IMR-90 (cell line): ENCODE measurements at regions not wholly inside any gene's neighbourhood (a gene's known extent, or its start where the extent isn't known, plus 50 kb on each side); places are given as distances from the start of the nearest gene placed in this dataset.
A peak's percentile ranks its signal among the peaks of the same experiment; 100 is the strongest.

Source experiments
- BHLHE40 ChIP-seq: fragments of 150-350 bp; IDR thresholded peaks from 2 replicates; pipeline ENCODE4 v1.6.1; 2016; ENCODE audit warnings: mild to moderate bottlenecking, low read depth, low read length
- CEBPB ChIP-seq: IDR thresholded peaks from 2 replicates; pipeline ENCODE4 v1.6.1; 2012; ENCODE audit warnings: low read depth, low read length, improper control_type of control experiment
- CHD1 ChIP-seq: IDR thresholded peaks from 2 replicates; pipeline ENCODE4 v1.6.1; 2012; ENCODE audit warnings: low read depth, low read length, improper control_type of control experiment
- FOS ChIP-seq: fragments of 150-350 bp; IDR thresholded peaks from 2 replicates; pipeline ENCODE4 v1.6.1; 2016; ENCODE audit warnings: low read depth, low read length
- MAFK ChIP-seq: IDR thresholded peaks from 2 replicates; pipeline ENCODE4 v1.6.1; 2012; ENCODE audit warnings: low read depth, low read length, improper control_type of control experiment
- NFE2L2 ChIP-seq: fragments of 150-350 bp; IDR thresholded peaks from 2 replicates; pipeline ENCODE4 v1.6.1; 2016; ENCODE audit warnings: low read depth, mild to moderate bottlenecking, low read length
- POLR2A ChIP-seq: IDR thresholded peaks from 2 replicates; pipeline ENCODE4 v1.6.1; 2012; ENCODE audit warnings: mild to moderate bottlenecking, low read depth, low read length
- RAD21 ChIP-seq: IDR thresholded peaks from 2 replicates; pipeline ENCODE4 v1.6.1; 2012; ENCODE audit warnings: low read length, improper control_type of control experiment
- RCOR1 ChIP-seq: IDR thresholded peaks from 2 replicates; pipeline ENCODE4 v1.6.1; 2012; ENCODE audit warnings: mild to moderate bottlenecking, low read length, improper control_type of control experiment; ENCODE audit not compliant: insufficient replicate concordance
- RFX5 ChIP-seq: IDR thresholded peaks from 2 replicates; pipeline ENCODE4 v1.8.0; 2012; ENCODE audit warnings: low read depth, mild to moderate bottlenecking, low read length, moderate library complexity
- SMC3 ChIP-seq: fragments of 150-350 bp; IDR thresholded peaks from 2 replicates; pipeline ENCODE4 v1.6.1; 2016; ENCODE audit warnings: low read depth, mild to moderate bottlenecking, antibody characterized with exemption, low read length, moderate library complexity
- TF ChIP-seq, protein P1 (sequence below): conservative IDR thresholded peaks from 2 replicates; pipeline ENCODE4 v1.5.1; 2012; ENCODE audit warnings: mild to moderate bottlenecking, low read depth, low read length, improper control_type of control experiment
- TF ChIP-seq, protein P2 (sequence below): fragments of 150-350 bp; IDR thresholded peaks from 2 replicates; pipeline ENCODE4 v1.6.1; 2016; ENCODE audit warnings: low read depth, mild to moderate bottlenecking, low read length, moderate library complexity, borderline replicate concordance

DNA sequence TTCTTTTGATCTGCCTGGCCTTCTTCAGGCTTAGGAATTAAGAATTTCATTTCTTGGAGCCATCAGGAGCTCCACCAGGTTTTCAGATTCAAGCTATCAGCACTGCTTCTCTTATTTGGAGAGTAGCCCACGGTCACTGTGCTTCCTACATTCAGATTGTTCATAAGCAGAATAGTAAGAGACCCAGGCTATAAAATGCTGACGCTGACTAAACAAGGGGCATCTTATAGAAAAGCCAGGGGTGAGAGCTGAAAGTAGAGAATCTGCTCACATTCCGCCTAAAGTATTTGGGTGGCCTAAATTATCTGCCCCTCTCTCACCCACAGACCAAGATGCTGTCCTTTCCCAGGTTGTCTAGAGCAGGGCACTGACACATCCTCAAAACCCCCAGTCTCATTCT, 120.3 kb upstream of the SULT1C3 start:
- TF ChIP-seq, protein P1, sequence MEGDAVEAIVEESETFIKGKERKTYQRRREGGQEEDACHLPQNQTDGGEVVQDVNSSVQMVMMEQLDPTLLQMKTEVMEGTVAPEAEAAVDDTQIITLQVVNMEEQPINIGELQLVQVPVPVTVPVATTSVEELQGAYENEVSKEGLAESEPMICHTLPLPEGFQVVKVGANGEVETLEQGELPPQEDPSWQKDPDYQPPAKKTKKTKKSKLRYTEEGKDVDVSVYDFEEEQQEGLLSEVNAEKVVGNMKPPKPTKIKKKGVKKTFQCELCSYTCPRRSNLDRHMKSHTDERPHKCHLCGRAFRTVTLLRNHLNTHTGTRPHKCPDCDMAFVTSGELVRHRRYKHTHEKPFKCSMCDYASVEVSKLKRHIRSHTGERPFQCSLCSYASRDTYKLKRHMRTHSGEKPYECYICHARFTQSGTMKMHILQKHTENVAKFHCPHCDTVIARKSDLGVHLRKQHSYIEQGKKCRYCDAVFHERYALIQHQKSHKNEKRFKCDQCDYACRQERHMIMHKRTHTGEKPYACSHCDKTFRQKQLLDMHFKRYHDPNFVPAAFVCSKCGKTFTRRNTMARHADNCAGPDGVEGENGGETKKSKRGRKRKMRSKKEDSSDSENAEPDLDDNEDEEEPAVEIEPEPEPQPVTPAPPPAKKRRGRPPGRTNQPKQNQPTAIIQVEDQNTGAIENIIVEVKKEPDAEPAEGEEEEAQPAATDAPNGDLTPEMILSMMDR = no peak
- TF ChIP-seq POLR2A = no peak
- TF ChIP-seq CHD1 = no peak
- no peak for TF ChIP-seq RFX5
- TF ChIP-seq RAD21 = no peak
- TF ChIP-seq RCOR1 = no peak
- TF ChIP-seq FOS = no peak
- TF ChIP-seq BHLHE40 = no peak
- TF ChIP-seq CEBPB = no peak
- TF ChIP-seq NFE2L2 = no peak
- no peak for TF ChIP-seq SMC3
- peak; percentile 52; the same call in 1 of the 2 replicates for TF ChIP-seq MAFK
- TF ChIP-seq, protein P2, sequence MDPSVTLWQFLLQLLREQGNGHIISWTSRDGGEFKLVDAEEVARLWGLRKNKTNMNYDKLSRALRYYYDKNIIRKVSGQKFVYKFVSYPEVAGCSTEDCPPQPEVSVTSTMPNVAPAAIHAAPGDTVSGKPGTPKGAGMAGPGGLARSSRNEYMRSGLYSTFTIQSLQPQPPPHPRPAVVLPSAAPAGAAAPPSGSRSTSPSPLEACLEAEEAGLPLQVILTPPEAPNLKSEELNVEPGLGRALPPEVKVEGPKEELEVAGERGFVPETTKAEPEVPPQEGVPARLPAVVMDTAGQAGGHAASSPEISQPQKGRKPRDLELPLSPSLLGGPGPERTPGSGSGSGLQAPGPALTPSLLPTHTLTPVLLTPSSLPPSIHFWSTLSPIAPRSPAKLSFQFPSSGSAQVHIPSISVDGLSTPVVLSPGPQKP = no peak
